MCF 10A (cell line): ENCODE measurements at regions not wholly inside any gene's neighbourhood (a gene's known extent, or its start where the extent isn't known, plus 50 kb on each side); places are given as distances from the start of the nearest gene placed in this dataset.
"Not testable (repeated sequence)": the region's sequence is repeated elsewhere in the genome, so short reads cannot be mapped to it uniquely, and the experiment has no call there.

Experiments used
- BruUV-seq: library from RNA; stranded (reverse); fragments of 400-500 nt; replicated peaks from 2 replicates; lab custom pipeline; 2021; lab: Mats Ljungman, UMichigan
- CTCF ChIA-PET: fragments of 300-600 bp; sonication (Branson Sonifier 250); formaldehyde crosslinking; extraction: SDS; loops from one replicate; lab custom pipeline; 2021; ENCODE audit warnings: antibody characterized with exemption, inconsistent platforms; lab: Yijun Ruan, JAX
- POLR2A ChIA-PET: fragments of 300-600, 350-650 bp; sonication (Branson Sonifier 250); formaldehyde crosslinking; extraction: SDS; loops from one replicate; lab custom pipeline; 2020; ENCODE audit warnings: antibody characterized with exemption, inconsistent platforms; lab: Yijun Ruan, JAX
- DNase-seq: peaks from one replicate; pipeline ENCODE4 v3.0.0-alpha.2; 2018; ENCODE audit not compliant: unreplicated experiment
- H3K27ac Mint-ChIP-seq: one replicate; pipeline ENCODE4 v1.8.0; 2022; ENCODE audit warnings: mild to moderate bottlenecking, low read depth, mixed read lengths; ENCODE audit not compliant: unreplicated experiment
- H3K27me3 Mint-ChIP-seq: one replicate; pipeline ENCODE4 v1.8.0; 2022; ENCODE audit warnings: mixed read lengths; ENCODE audit not compliant: insufficient read depth, unreplicated experiment
- H3K36me3 Mint-ChIP-seq: one replicate; pipeline ENCODE4 v1.8.0; 2022; ENCODE audit warnings: mild to moderate bottlenecking, moderate library complexity, mixed read lengths; ENCODE audit not compliant: insufficient read depth, unreplicated experiment
- H3K4me1 Mint-ChIP-seq: one replicate; pipeline ENCODE4 v1.8.0; 2022; ENCODE audit warnings: mixed read lengths; ENCODE audit not compliant: insufficient read depth, unreplicated experiment
- H3K4me3 Mint-ChIP-seq: one replicate; pipeline ENCODE4 v1.8.0; 2022; ENCODE audit warnings: mild to moderate bottlenecking, moderate library complexity, mixed read lengths; ENCODE audit not compliant: unreplicated experiment
- H3K9me3 Mint-ChIP-seq: one replicate; pipeline ENCODE4 v1.8.0; 2022; ENCODE audit warnings: mixed read lengths; ENCODE audit not compliant: unreplicated experiment
- intact Hi-C: fragments of 100-400 bp; cut with micrococcal nuclease; formaldehyde crosslinking; loops from 2 replicates; pipeline ENCODE4 v1.14.1; 2022
- TF ChIP-seq, protein P1 (sequence below): fragments of 200-600 bp; IDR thresholded peaks from one replicate; pipeline ENCODE4 v1.8.0; 2022; ENCODE audit warnings: antibody characterized with exemption, mild to moderate bottlenecking; ENCODE audit not compliant: unreplicated experiment

DNA sequence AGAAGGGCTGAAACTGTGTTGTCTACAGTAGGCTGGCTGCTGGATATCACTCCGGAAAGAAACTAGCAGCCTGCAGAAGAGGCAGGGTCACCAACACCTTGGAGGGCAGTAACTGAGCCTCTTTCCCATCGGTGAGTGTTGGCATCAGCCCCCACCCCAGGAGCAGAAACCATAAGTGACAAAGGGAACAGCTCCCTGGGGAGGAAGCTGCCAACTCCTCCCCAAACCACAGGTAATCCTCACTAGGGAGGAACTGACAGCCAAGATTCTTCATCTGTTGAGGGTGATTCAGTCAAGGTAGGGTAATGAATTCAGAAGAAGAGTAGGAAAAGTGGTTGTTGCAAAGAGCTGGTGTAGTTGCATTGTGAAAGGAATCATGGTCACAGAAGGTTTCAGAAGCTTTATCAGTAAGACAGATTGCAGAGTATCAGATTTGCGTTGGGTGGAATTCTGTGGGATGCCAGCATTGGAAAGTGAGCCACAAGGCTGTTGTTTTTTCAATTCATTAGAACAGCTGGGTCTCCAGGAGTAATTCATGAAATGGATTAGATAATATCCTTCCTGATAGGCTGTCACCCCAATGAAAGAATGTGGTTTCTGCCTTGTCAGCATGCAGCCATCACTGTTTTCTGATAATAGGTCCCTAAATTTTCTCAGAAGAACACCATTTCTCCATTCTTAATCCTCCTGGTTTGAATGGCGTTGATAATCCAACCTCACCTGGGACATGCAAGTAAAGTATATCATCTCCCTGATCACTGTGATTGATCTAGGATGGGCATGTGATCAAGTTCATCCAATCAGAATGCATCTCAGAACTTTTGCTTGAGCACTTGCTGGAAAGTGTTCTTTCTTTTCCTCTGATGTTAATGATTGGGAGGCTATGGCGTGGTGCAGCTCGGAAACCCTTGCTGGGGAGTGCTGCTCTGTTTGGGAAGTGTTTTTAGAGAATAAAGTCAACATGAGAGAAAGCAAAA is 75.0 kb upstream of the CTBP2 start:
- POLR2A ChIA-PET = interaction anchor here (0.7 kb wide), 1 partner anchor 25 kb away, joined by 3 read pairs; no protein-coding TSS in a partner anchor
- no peak overlapping the region for H3K27ac Mint-ChIP-seq
- peak; percentile 3 for DNase-seq
- H3K27me3 Mint-ChIP-seq = no peaks in the 10 kb centered on the region
- CTCF ChIA-PET = interaction anchor here (0.7 to 0.9 kb wide), 2 partner anchors 12 to 19 kb away, joined by 3 read pairs; no protein-coding TSS in a partner anchor
- BruUV-seq = no TSS peak
- H3K9me3 Mint-ChIP-seq = peaks cover 19% of the 10 kb centered on the region
- no peak overlapping the region for H3K4me3 Mint-ChIP-seq
- intact Hi-C loops = loop anchor here (10.0 kb wide), 1 partner anchor 191 kb away; no protein-coding TSS in a partner anchor
- peaks cover 14% of the 10 kb centered on the region for H3K4me1 Mint-ChIP-seq
- peaks cover 6% of the 10 kb centered on the region for H3K36me3 Mint-ChIP-seq
- TF ChIP-seq, protein P1, sequence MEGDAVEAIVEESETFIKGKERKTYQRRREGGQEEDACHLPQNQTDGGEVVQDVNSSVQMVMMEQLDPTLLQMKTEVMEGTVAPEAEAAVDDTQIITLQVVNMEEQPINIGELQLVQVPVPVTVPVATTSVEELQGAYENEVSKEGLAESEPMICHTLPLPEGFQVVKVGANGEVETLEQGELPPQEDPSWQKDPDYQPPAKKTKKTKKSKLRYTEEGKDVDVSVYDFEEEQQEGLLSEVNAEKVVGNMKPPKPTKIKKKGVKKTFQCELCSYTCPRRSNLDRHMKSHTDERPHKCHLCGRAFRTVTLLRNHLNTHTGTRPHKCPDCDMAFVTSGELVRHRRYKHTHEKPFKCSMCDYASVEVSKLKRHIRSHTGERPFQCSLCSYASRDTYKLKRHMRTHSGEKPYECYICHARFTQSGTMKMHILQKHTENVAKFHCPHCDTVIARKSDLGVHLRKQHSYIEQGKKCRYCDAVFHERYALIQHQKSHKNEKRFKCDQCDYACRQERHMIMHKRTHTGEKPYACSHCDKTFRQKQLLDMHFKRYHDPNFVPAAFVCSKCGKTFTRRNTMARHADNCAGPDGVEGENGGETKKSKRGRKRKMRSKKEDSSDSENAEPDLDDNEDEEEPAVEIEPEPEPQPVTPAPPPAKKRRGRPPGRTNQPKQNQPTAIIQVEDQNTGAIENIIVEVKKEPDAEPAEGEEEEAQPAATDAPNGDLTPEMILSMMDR = no peak

DNA sequence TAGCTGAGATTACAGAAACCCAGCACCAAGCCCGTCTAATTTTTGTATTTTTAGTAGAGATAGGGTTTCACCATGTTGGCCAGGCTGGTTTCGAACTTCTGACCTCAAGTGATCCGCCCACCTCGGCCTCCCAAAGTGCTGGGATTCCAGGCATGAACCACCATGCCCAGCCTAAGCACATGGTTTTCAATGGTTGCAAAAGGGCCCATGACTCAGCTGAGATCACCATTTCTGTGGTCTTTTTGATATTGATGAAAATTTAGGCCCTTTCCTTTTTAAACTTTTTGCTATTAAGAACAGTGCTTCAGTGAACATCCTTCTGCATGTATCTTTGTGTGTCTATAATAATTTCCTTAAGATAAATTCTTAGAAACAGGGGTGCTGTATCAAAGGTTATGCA is 74.2 kb upstream of the CTBP2 start:
- not testable (repeated sequence) for H3K27ac Mint-ChIP-seq, H3K4me3 Mint-ChIP-seq, H3K27me3 Mint-ChIP-seq, BruUV-seq, H3K36me3 Mint-ChIP-seq
- intact Hi-C loops = loop anchor here (10.0 kb wide), 1 partner anchor 190 kb away; no protein-coding TSS in a partner anchor
- CTCF ChIA-PET = interaction anchor here (0.6 kb wide), 1 partner anchor 28 kb away, joined by 4 read pairs; no protein-coding TSS in a partner anchor
- POLR2A ChIA-PET = interaction anchor here (1.0 kb wide), 2 partner anchors 77 to 485 kb away, joined by 3 to 4 read pairs; partner anchors contain the start of gene EDRF1
- peak; percentile 26 for DNase-seq
- H3K9me3 Mint-ChIP-seq = peaks cover 19% of the 10 kb centered on the region
- peaks cover 14% of the 10 kb centered on the region for H3K4me1 Mint-ChIP-seq

DNA sequence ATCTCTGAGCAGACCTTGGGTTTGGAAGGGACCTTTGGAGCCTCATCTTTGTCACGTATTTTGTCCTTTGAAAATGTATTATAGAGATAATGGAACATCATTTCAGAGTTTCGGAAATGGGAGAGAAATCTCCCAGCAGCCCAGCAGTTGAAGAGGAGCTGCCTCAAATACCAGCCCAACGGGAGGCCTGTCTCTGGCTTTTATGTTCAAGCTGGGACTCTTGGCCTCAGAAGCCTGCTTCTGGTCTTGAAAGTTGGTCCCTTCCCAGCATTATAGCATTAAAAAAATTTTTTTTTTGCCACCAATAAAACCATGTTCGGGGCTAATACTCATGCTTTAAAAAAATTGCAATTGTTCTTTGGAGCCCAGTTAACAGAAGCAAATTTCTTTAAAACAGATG is 73.4 kb upstream of the CTBP2 start:
- no peaks in the 10 kb centered on the region for H3K27me3 Mint-ChIP-seq
- TF ChIP-seq, protein P1 = no peak
- no peak overlapping the region for H3K27ac Mint-ChIP-seq
- intact Hi-C loops = loop anchor here (10.0 kb wide), 1 partner anchor 189 kb away; no protein-coding TSS in a partner anchor
- CTCF ChIA-PET = interaction anchor here (0.8 kb wide), 1 partner anchor 197 kb away, joined by 4 read pairs; no protein-coding TSS in a partner anchor
- no TSS peak for BruUV-seq
- H3K4me3 Mint-ChIP-seq = no peak overlapping the region
- POLR2A ChIA-PET = interaction anchor here (1.0 to 1.4 kb wide), 3 partner anchors 16 to 486 kb away, joined by 3 to 4 read pairs (median 4); partner anchors contain the start of gene EDRF1
- H3K9me3 Mint-ChIP-seq = peaks cover 10% of the 10 kb centered on the region
- peaks cover 14% of the 10 kb centered on the region for H3K4me1 Mint-ChIP-seq
- peaks cover 6% of the 10 kb centered on the region for H3K36me3 Mint-ChIP-seq
- no peak for DNase-seq

DNA sequence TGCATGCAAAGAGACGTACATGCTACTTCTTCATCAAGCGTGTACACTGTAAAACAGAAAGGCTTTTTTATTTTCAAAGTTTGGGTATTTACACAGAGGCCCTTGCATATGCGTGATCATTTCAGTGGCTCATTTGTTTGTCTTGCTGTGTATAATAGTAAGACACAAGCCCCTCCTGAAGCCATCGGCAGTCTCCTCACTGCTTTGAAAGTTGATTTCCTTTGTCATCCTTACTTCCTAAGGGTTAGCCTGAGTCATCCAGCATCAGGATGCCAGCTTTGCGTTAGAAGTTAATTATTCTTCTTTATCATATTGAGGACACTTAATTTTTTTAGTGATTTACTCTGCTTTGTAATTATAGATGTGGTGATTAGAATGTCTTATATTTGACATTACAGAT is 72.5 kb upstream of the CTBP2 start:
- Mint-ChIP-seq H3K27me3 (no peaks in the 10 kb centered on the region), H3K9me3 (peaks cover 2% of the 10 kb centered on the region), H3K4me3 (no peak overlapping the region), H3K36me3 (peaks cover 6% of the 10 kb centered on the region), H3K4me1 (peaks cover 14% of the 10 kb centered on the region), H3K27ac (no peak overlapping the region)
- DNase-seq = peak; percentile 7
- BruUV-seq = no TSS peak
- TF ChIP-seq, protein P1 = no peak
- ChIA-PET CTCF (no interaction called here), POLR2A (interaction anchor here (1.4 kb wide), 1 partner anchor 15 kb away, joined by 4 read pairs; no protein-coding TSS in a partner anchor)
- intact Hi-C loops = loop anchor here (10.0 kb wide), 1 partner anchor 188 kb away; no protein-coding TSS in a partner anchor
